OCI-LY7 (cell line): ENCODE measurements at regions not wholly inside any gene's neighbourhood (a gene's known extent, or its start where the extent isn't known, plus 50 kb on each side); places are given as distances from the start of the nearest gene placed in this dataset.

Experiments used
- BruUV-seq: library from RNA; stranded (reverse); fragments of 400-500 nt; replicated peaks from 2 replicates; lab custom pipeline; 2021; lab: Mats Ljungman, UMichigan
- CTCF ChIA-PET: fragments of 300-600 bp; sonication (Branson Sonifier 250); formaldehyde crosslinking; loops from one replicate; lab custom pipeline; 2022; ENCODE audit warnings: antibody characterized with exemption; ENCODE audit not compliant: unreplicated experiment; lab: Charles Lee
- POLR2A ChIA-PET: fragments of 300-600 bp; sonication (Branson Sonifier 250); formaldehyde crosslinking; loops from one replicate; lab custom pipeline; 2022; ENCODE audit warnings: antibody characterized with exemption; lab: Charles Lee
- DNase-seq: peaks from one replicate; pipeline ENCODE4 v3.0.0-alpha.2; 2015; ENCODE audit warnings: low spot score
- H2AFZ ChIP-seq: fragments of 200-600 bp; sonication (generic), shearing (Covaris generic); 2 replicates; pipeline ENCODE4 v1.6.1; 2014; ENCODE audit warnings: mild to moderate bottlenecking, antibody characterized with exemption, low read length, moderate library complexity
- H3K27ac ChIP-seq: fragments of 200-600 bp; sonication (generic); 2 replicates; pipeline ENCODE4 v1.5.1; 2014; ENCODE audit warnings: mixed run types, low read depth, mild to moderate bottlenecking, moderate library complexity, low read length, inconsistent platforms; ENCODE audit not compliant: poor library complexity, severe bottlenecking
- H3K36me3 ChIP-seq: fragments of 200-600 bp; sonication (generic); 2 replicates; pipeline ENCODE4 v1.6.1; 2014; ENCODE audit warnings: mild to moderate bottlenecking, antibody characterized with exemption, low read length, moderate library complexity, mixed read lengths; ENCODE audit not compliant: insufficient read depth
- H3K4me1 ChIP-seq: fragments of 200-600 bp; sonication (generic); 2 replicates; pipeline ENCODE4 v1.5.1; 2014; ENCODE audit warnings: mild to moderate bottlenecking, low read length; ENCODE audit not compliant: insufficient read depth, poor library complexity, severe bottlenecking
- H3K4me2 ChIP-seq: fragments of 200-600 bp; sonication (generic); 2 replicates; pipeline ENCODE4 v1.6.1; 2014; ENCODE audit warnings: mild to moderate bottlenecking, low read length
- H3K4me3 ChIP-seq: fragments of 200-600 bp; sonication (generic); 2 replicates; pipeline ENCODE4 v1.5.1; 2014; ENCODE audit warnings: mild to moderate bottlenecking, low read depth, low read length; ENCODE audit not compliant: poor library complexity, severe bottlenecking
- H3K79me2 ChIP-seq: fragments of 200-600 bp; sonication (generic); 2 replicates; pipeline ENCODE4 v1.6.1; 2016; ENCODE audit warnings: low read depth, mild to moderate bottlenecking, low read length, moderate library complexity, mixed read lengths; ENCODE audit not compliant: insufficient read depth
- H3K9me2 ChIP-seq: fragments of 200-600 bp; sonication (generic); 2 replicates; pipeline ENCODE4 v1.6.1; 2016; ENCODE audit warnings: mild to moderate bottlenecking, low read length, mixed read lengths; ENCODE audit not compliant: insufficient read depth
- H3K9me3 ChIP-seq: fragments of 200-600 bp; sonication (generic); 2 replicates; pipeline ENCODE4 v1.6.1; 2014; ENCODE audit warnings: mild to moderate bottlenecking, mixed run types, low read length, mixed read lengths
- H4K20me1 ChIP-seq: fragments of 200-600 bp; sonication (generic); 2 replicates; pipeline ENCODE4 v1.6.1; 2014; ENCODE audit warnings: mild to moderate bottlenecking, antibody characterized with exemption, low read length, moderate library complexity, mixed read lengths; ENCODE audit not compliant: insufficient read depth
- EZH2phosphoT487 ChIP-seq: fragments of 200-600 bp; sonication (generic); IDR thresholded peaks from 2 replicates; pipeline ENCODE4 v1.6.1; 2018; ENCODE audit warnings: low read depth, borderline replicate concordance, mild to moderate bottlenecking, mixed run types, antibody characterized with exemption, low read length, moderate library complexity, mixed read lengths
- intact Hi-C: fragments of 100-400 bp; cut with micrococcal nuclease; formaldehyde crosslinking; loops from one replicate; pipeline ENCODE4 v1.10.0; 2022; ENCODE audit not compliant: unreplicated experiment
- TF ChIP-seq, protein P1 (sequence below): fragments of 200-600 bp; sonication (generic); conservative IDR thresholded peaks from 2 replicates; pipeline ENCODE4 v1.5.1; 2014; ENCODE audit warnings: mild to moderate bottlenecking, antibody characterized with exemption, low read length, moderate library complexity, mixed read lengths

DNA sequence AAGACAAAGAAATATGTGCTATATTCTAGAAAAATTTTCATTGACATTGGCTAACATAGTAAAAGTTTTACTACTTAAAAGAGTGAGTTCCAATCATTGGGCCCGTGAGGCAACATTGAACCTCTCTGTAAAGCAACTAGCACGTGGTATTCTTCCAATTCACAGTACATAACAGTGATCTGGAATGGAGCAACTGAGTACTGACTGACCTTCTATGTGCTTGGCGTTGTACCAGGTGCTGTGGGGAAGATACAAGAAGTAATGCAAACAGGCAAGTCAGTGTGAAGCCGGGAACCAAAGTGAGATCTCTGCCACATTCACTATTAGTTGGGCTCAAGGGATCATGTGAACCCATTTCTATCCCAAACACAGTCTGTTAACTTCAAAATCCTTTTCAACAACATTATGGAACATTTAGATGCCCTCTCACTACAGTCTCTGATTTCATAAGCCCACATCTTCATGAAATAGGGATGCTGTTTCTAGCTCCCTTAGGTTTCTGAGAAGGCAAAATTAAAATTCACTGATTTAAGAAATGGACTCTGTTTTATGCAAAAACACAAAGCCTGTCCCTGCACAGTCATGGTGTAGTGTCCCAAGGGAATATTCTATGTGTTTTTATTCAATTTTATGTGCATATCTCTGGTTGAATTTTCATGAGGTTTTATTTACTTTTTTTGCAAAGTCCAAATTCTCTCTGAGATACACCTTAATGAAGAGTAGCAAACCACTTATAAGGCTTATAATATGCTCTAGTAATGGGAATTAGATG, 61.8 kb upstream of the NCAM1 start:
- H3K9me3 ChIP-seq = no peaks in the 10 kb centered on the region
- no peaks in the 10 kb centered on the region for H3K9me2 ChIP-seq
- no peak overlapping the region for H3K4me3 ChIP-seq
- H3K36me3 ChIP-seq = no peaks in the 10 kb centered on the region
- no peak for DNase-seq
- ChIA-PET POLR2A (interaction anchor here (0.7 kb wide), 1 partner anchor 613 kb away, joined by 3 read pairs; no protein-coding TSS in a partner anchor), CTCF (no interaction called here)
- intact Hi-C loops = no loop called here
- no TSS peak for BruUV-seq
- no peaks in the 10 kb centered on the region for H3K4me1 ChIP-seq
- no peak for TF ChIP-seq EZH2phosphoT487
- TF ChIP-seq, protein P1, sequence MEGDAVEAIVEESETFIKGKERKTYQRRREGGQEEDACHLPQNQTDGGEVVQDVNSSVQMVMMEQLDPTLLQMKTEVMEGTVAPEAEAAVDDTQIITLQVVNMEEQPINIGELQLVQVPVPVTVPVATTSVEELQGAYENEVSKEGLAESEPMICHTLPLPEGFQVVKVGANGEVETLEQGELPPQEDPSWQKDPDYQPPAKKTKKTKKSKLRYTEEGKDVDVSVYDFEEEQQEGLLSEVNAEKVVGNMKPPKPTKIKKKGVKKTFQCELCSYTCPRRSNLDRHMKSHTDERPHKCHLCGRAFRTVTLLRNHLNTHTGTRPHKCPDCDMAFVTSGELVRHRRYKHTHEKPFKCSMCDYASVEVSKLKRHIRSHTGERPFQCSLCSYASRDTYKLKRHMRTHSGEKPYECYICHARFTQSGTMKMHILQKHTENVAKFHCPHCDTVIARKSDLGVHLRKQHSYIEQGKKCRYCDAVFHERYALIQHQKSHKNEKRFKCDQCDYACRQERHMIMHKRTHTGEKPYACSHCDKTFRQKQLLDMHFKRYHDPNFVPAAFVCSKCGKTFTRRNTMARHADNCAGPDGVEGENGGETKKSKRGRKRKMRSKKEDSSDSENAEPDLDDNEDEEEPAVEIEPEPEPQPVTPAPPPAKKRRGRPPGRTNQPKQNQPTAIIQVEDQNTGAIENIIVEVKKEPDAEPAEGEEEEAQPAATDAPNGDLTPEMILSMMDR = no peak
- no peak overlapping the region for H3K4me2 ChIP-seq
- no peaks in the 10 kb centered on the region for H3K79me2 ChIP-seq
- no peaks in the 10 kb centered on the region for H4K20me1 ChIP-seq
- no peak overlapping the region for H3K27ac ChIP-seq
- no peak overlapping the region for H2AFZ ChIP-seq

DNA sequence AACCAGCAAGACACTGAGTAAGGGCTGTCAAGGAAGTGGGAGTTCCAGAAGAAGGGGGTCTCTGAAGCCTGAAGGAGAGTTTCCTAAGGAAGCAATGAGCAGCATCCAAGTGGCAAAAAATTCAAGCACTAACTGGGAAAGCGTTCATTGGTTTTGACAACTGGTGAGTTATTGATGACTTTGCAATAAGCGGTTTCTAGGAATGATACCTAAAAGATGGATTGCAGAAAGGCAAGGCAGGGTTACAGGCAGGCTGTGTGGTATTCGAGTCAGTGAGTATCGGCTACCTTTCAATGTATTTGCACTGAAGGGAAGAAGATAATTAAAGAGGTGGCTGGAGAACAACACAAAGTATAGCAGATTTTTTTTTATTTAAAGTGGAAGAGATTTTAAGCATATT, 59.3 kb upstream of the NCAM1 start:
- DNase-seq = no peak
- ChIA-PET POLR2A (no interaction called here), CTCF (no interaction called here)
- H3K4me1 ChIP-seq = no peaks in the 10 kb centered on the region
- no TSS peak for BruUV-seq
- no peaks in the 10 kb centered on the region for H3K9me2 ChIP-seq
- H3K4me2 ChIP-seq = no peak overlapping the region
- no peaks in the 10 kb centered on the region for H3K9me3 ChIP-seq
- no peak overlapping the region for H2AFZ ChIP-seq
- H4K20me1 ChIP-seq = no peaks in the 10 kb centered on the region
- no peak overlapping the region for H3K4me3 ChIP-seq
- intact Hi-C loops = no loop called here
- H3K27ac ChIP-seq = no peak overlapping the region
- H3K36me3 ChIP-seq = no peaks in the 10 kb centered on the region
- no peak for TF ChIP-seq EZH2phosphoT487
- TF ChIP-seq, protein P1 = no peak
- H3K79me2 ChIP-seq = no peaks in the 10 kb centered on the region

DNA sequence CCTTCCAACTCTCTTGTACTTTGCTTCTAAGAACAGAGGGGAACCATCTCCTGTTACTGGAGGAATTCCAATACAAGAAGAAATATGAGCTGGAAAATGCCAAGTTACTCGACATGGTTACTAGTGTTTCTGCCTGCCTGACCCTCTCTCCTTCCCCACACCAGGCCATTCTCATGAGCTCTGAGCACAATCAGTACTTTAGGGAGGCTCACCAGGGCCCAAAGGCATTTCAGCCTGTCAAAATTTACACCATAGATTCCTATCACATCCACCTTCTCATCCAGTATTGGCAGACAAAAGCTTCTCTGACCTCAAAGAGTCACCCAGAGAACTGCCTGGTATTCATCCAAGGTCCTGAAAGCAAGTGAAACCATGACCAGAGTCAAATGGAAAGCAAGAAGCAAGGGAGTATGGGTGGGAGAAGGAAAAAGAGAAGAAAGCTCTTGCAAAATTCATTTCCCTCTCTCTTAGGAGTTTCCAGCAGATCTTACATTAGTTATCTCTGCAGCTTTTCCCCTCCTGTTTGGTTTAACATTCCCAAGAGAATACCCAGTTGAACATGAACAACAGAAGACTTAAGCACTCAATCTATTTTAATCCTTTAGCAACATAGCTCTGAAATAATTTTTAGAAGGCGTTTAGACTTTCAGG, 58.7 kb upstream of the NCAM1 start:
- intact Hi-C loops = no loop called here
- ChIA-PET CTCF (no interaction called here), POLR2A (no interaction called here)
- Histone ChIP-seq H3K36me3 (no peaks in the 10 kb centered on the region), H2AFZ (no peak overlapping the region), H3K4me2 (no peak overlapping the region), H3K27ac (no peak overlapping the region), H3K4me3 (no peak overlapping the region), H3K4me1 (no peaks in the 10 kb centered on the region), H3K79me2 (no peaks in the 10 kb centered on the region), H4K20me1 (no peaks in the 10 kb centered on the region), H3K9me2 (no peaks in the 10 kb centered on the region), H3K9me3 (no peaks in the 10 kb centered on the region)
- BruUV-seq = no TSS peak
- TF ChIP-seq EZH2phosphoT487 = no peak
- TF ChIP-seq, protein P1 = no peak
- no peak for DNase-seq
